WERI-Rb-1 (cell line): ENCODE measurements at regions not wholly inside any gene's neighbourhood (a gene's known extent, or its start where the extent isn't known, plus 50 kb on each side); places are given as distances from the start of the nearest gene placed in this dataset.

Experiments
- DNase-seq: peaks from one replicate; pipeline ENCODE4 v3.0.0-alpha.2; 2020
- H3K27ac ChIP-seq: fragments of 250-450 bp; sonication (Bioruptor Pico); 2 replicates; pipeline ENCODE4 v1.5.1; 2020; ENCODE audit warnings: mild to moderate bottlenecking, moderate library complexity
- H3K27me3 ChIP-seq: fragments of 250-450 bp; sonication (Bioruptor Pico); 2 replicates; pipeline ENCODE4 v1.5.1; 2021; ENCODE audit warnings: mild to moderate bottlenecking, low read depth, moderate library complexity; ENCODE audit not compliant: insufficient read depth, severe bottlenecking
- H3K36me3 ChIP-seq: fragments of 250-450 bp; sonication (Bioruptor Pico); 2 replicates; pipeline ENCODE4 v1.5.1; 2020; ENCODE audit warnings: mild to moderate bottlenecking, moderate library complexity
- H3K4me3 ChIP-seq: 2 replicates; pipeline ENCODE4 v1.5.1; 2011; ENCODE audit warnings: low read depth, mild to moderate bottlenecking, control low read depth, low read length
- H3K9me3 ChIP-seq: fragments of 250-450 bp; sonication (Bioruptor Pico); 2 replicates; pipeline ENCODE4 v1.5.1; 2021; ENCODE audit warnings: mild to moderate bottlenecking, moderate library complexity; ENCODE audit not compliant: severe bottlenecking
- TF ChIP-seq, protein P1 (sequence below): IDR thresholded peaks from 2 replicates; pipeline ENCODE4 v1.5.1; 2011; ENCODE audit warnings: low read depth, mild to moderate bottlenecking, control low read depth, inconsistent platforms, low read length

DNA sequence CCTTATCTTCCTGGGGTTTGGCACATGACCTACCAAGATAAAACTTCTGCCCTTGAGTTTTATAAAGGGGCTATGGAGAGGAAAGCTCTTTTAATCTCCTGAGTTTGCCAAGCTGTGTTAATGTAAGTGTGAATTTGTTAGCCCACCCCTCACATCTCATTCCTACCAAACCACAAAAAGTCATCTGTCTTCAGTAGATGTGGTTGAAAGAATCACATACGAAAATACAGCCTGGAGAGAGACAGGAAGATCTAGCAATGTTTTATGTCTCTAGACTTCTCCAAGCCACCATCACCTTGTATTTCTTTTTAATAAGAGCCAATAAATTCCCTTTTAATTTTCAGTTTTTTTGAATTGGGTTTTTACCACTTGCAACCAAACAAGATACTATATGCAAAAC, 68.9 kb upstream of the ZNF280D start:
- H3K27me3 ChIP-seq, result no peaks in the 10 kb centered on the region
- TF ChIP-seq, protein P1, sequence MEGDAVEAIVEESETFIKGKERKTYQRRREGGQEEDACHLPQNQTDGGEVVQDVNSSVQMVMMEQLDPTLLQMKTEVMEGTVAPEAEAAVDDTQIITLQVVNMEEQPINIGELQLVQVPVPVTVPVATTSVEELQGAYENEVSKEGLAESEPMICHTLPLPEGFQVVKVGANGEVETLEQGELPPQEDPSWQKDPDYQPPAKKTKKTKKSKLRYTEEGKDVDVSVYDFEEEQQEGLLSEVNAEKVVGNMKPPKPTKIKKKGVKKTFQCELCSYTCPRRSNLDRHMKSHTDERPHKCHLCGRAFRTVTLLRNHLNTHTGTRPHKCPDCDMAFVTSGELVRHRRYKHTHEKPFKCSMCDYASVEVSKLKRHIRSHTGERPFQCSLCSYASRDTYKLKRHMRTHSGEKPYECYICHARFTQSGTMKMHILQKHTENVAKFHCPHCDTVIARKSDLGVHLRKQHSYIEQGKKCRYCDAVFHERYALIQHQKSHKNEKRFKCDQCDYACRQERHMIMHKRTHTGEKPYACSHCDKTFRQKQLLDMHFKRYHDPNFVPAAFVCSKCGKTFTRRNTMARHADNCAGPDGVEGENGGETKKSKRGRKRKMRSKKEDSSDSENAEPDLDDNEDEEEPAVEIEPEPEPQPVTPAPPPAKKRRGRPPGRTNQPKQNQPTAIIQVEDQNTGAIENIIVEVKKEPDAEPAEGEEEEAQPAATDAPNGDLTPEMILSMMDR, result no peak
- no peak for DNase-seq
- no peaks in the 10 kb centered on the region for H3K36me3 ChIP-seq
- H3K27ac ChIP-seq, result no peak overlapping the region
- no peak overlapping the region for H3K4me3 ChIP-seq
- H3K9me3 ChIP-seq, result no peaks in the 10 kb centered on the region

DNA sequence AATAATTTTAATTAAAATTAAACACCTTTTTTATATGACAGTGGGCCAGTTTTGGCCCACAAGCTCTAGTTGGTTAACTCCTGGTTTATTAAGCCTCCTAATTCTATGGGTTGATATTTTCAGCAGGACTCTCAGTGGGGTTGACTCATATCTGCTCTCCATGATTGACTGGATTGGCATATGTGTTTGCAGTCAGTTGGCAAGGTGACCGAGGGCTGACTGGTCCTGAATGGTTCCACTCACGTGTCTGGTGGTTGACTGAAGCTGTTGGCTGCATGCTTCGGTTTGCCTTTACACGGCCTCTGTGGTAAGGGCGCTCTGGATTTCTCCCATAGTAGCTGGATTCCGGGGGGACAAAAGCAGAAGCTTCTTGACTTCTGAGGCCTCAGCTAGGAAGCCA, 65.3 kb upstream of the ZNF280D start:
- TF ChIP-seq, protein P1, result no peak
- Histone ChIP-seq H3K4me3 (no peak overlapping the region), H3K27ac (no peak overlapping the region), H3K9me3 (no peaks in the 10 kb centered on the region), H3K27me3 (no peaks in the 10 kb centered on the region), H3K36me3 (no peaks in the 10 kb centered on the region)
- no peak for DNase-seq

- DNase-seq, result no peak
- H3K36me3 ChIP-seq, result no peaks in the 10 kb centered on the region
- TF ChIP-seq, protein P1, result no peak
- no peaks in the 10 kb centered on the region for H3K9me3 ChIP-seq
- no peaks in the 10 kb centered on the region for H3K27me3 ChIP-seq
- no peak overlapping the region for H3K27ac ChIP-seq
- no peak overlapping the region for H3K4me3 ChIP-seq
Measured at GRCh38 chr15:56797720-56798275, 64.5 kb upstream of the ZNF280D start.

- Histone ChIP-seq H3K27ac (no peak overlapping the region), H3K4me3 (no peak overlapping the region), H3K9me3 (no peaks in the 10 kb centered on the region), H3K36me3 (no peaks in the 10 kb centered on the region), H3K27me3 (no peaks in the 10 kb centered on the region)
- TF ChIP-seq, protein P1, result no peak
- DNase-seq, result no peak
Measured at GRCh38 chr15:56795502-56795901, 62.2 kb upstream of the ZNF280D start.

DNA sequence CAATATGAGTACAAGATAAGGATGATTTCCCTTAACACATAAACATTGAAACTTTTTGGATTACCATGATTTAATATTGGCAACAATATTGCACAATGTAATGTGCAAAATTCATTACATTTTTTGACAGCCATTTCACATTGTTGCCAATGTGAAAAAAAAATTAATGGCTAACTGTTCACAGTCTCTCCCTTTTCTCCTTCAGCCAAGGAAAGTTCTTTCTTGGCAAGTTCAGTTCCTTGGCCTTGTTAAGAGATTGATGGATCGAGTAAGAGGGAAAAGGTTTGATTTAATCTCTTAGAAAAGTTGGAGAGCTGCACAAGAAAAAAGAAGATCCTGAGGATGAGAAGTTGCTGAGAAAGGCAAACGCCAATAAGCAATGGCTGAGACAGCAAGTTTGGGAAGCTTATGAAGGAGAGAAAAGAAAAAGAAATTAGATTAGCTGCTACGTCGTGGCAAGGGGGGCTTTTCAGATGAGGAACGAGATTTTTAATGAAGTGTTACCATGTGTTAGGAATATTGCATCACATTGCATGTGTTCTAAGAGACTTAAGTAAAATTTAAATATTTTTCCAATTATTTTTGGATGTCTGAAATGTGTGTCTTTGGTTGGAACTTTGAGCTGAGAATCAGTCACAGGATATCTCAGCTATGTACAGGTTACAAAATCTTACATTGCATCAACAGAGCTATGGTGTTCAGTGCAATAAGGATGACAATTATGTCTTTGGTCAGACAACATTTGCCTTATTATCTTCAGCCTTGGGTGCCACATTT, 61.4 kb upstream of the ZNF280D start:
- Histone ChIP-seq H3K4me3 (no peak overlapping the region), H3K27ac (no peak overlapping the region), H3K27me3 (no peaks in the 10 kb centered on the region), H3K9me3 (no peaks in the 10 kb centered on the region), H3K36me3 (no peaks in the 10 kb centered on the region)
- TF ChIP-seq, protein P1, result no peak
- no peak for DNase-seq

DNA sequence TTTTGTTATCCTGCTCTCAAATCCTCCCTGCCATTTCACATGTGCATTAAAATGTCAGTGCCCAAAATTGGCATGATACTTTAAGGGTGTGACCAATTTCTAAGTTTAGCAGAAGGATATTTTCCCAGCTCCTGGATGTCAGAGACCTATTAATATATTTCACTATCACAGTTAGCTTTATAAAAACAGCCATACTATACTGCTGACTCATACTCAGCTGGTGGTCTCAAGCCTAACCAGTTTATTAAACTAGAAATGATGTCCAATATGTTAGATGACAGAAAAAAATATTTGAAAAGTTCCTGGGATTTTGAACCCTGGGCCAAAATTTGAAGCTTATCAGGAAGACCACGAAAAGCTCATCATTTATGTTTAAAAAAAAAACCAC, 60.9 kb upstream of the ZNF280D start:
- TF ChIP-seq, protein P1, result no peak

More for the DNA sequence above, 60.9 kb upstream of the ZNF280D start:
- Histone ChIP-seq H3K27me3 (no peaks in the 10 kb centered on the region), H3K4me3 (no peak overlapping the region), H3K36me3 (no peaks in the 10 kb centered on the region), H3K27ac (no peak overlapping the region), H3K9me3 (no peaks in the 10 kb centered on the region)
- no peak for DNase-seq
